Neural cell (in vitro differentiated cells): ENCODE measurements at regions not wholly inside any gene's neighbourhood (a gene's known extent, or its start where the extent isn't known, plus 50 kb on each side); places are given as distances from the start of the nearest gene placed in this dataset.

ENCODE experiments used
- H2AFZ ChIP-seq: fragments of 200-600, 300-800 bp; sonication (generic), shearing (Covaris generic); 2 replicates; pipeline ENCODE4 v1.6.0; 2014; ENCODE audit warnings: low read depth, mild to moderate bottlenecking, antibody characterized with exemption, low read length, moderate library complexity
- H3F3A ChIP-seq: fragments of 200-600 bp; shearing (Covaris generic); 2 replicates; pipeline ENCODE4 v1.6.1; 2016; ENCODE audit warnings: mild to moderate bottlenecking, moderate library complexity, mixed read lengths, antibody characterized with exemption, low read length; ENCODE audit not compliant: insufficient read depth, poor library complexity, severe bottlenecking
- H3K27ac ChIP-seq: fragments of 200-600, 300-800 bp; sonication (generic), shearing (Covaris generic); 2 replicates; pipeline ENCODE4 v1.5.1; 2014; ENCODE audit warnings: mild to moderate bottlenecking, low read length, moderate library complexity
- H3K27me3 ChIP-seq: fragments of 300-800, 200-600 bp; sonication (generic), shearing (Covaris generic); 2 replicates; pipeline ENCODE4 v1.6.0; 2014; ENCODE audit warnings: mild to moderate bottlenecking, low read depth, low read length, moderate library complexity; ENCODE audit not compliant: insufficient read depth
- H3K36me3 ChIP-seq: fragments of 300-800, 200-600 bp; sonication (generic), shearing (Covaris generic); 2 replicates; pipeline ENCODE4 v1.5.1; 2014; ENCODE audit warnings: mild to moderate bottlenecking, antibody characterized with exemption, low read length, moderate library complexity; ENCODE audit not compliant: insufficient read depth
- H3K4me2 ChIP-seq: fragments of 300-800, 200-600 bp; sonication (generic), shearing (Covaris generic); 2 replicates; pipeline ENCODE4 v1.6.0; 2014; ENCODE audit warnings: mild to moderate bottlenecking, low read length
- H3K4me3 ChIP-seq: fragments of 300-800, 200-600 bp; sonication (generic), shearing (Covaris generic); 2 replicates; pipeline ENCODE4 v1.5.1; 2014; ENCODE audit warnings: mild to moderate bottlenecking, low read length, moderate library complexity
- H3K79me2 ChIP-seq: fragments of 200-600 bp; shearing (Covaris generic); replicated peaks from 2 replicates; pipeline ENCODE4 v1.6.0; 2014; ENCODE audit warnings: mild to moderate bottlenecking, low read length, moderate library complexity; ENCODE audit not compliant: insufficient read depth
- H3K9ac ChIP-seq: fragments of 300-800, 200-600 bp; sonication (generic), shearing (Covaris generic); 2 replicates; pipeline ENCODE4 v1.6.1; 2016; ENCODE audit warnings: mild to moderate bottlenecking, low read length, mixed read lengths
- H3K9me2 ChIP-seq: fragments of 200-600 bp; shearing (Covaris generic); 2 replicates; pipeline ENCODE4 v1.6.1; 2016; ENCODE audit warnings: mild to moderate bottlenecking, low read length, mixed read lengths; ENCODE audit not compliant: insufficient read depth
- H3K9me3 ChIP-seq: fragments of 200-600, 300-800 bp; sonication (generic), shearing (Covaris generic); 2 replicates; pipeline ENCODE4 v1.6.1; 2016; ENCODE audit warnings: mild to moderate bottlenecking, mixed run types, low read length, moderate library complexity, mixed read lengths
- H4K20me1 ChIP-seq: fragments of 200-600 bp; shearing (Covaris generic); 2 replicates; pipeline ENCODE4 v1.6.1; 2016; ENCODE audit warnings: mild to moderate bottlenecking, mixed run types; ENCODE audit not compliant: insufficient read depth
- EP300 ChIP-seq: fragments of 450-650 bp; conservative IDR thresholded peaks from 2 replicates; pipeline ENCODE4 v1.6.1; 2014; ENCODE audit warnings: antibody characterized with exemption, mild to moderate bottlenecking, moderate library complexity; ENCODE audit not compliant: poor library complexity, severe bottlenecking
- EZH2 ChIP-seq: fragments of 200-600, 300-800 bp; shearing (Covaris generic), sonication (generic); IDR thresholded peaks from 2 replicates; pipeline ENCODE4 v1.6.1; 2014; ENCODE audit warnings: antibody characterized with exemption, low read length, borderline replicate concordance, mild to moderate bottlenecking; ENCODE audit not compliant: insufficient read depth, poor library complexity, severe bottlenecking
- MXI1 ChIP-seq: fragments of 450-650 bp; conservative IDR thresholded peaks from 2 replicates; pipeline ENCODE4 v1.6.1; 2014; ENCODE audit warnings: antibody characterized with exemption, mild to moderate bottlenecking; ENCODE audit not compliant: poor library complexity, severe bottlenecking
- POLR2AphosphoS5 ChIP-seq: IDR thresholded peaks from 2 replicates; pipeline ENCODE4 v1.6.1; 2012
- RAD21 ChIP-seq: fragments of 450-650 bp; conservative IDR thresholded peaks from 2 replicates; pipeline ENCODE4 v1.6.1; 2014; ENCODE audit warnings: antibody characterized with exemption, mild to moderate bottlenecking, moderate library complexity
- SMC3 ChIP-seq: fragments of 450-650 bp; conservative IDR thresholded peaks from 2 replicates; pipeline ENCODE4 v1.6.1; 2014; ENCODE audit warnings: antibody characterized with exemption, mild to moderate bottlenecking, moderate library complexity; ENCODE audit not compliant: poor library complexity
- TAF1 ChIP-seq: IDR thresholded peaks from 2 replicates; pipeline ENCODE4 v1.6.1; 2012; ENCODE audit warnings: low read depth
- TF ChIP-seq, protein P1 (sequence below): fragments of 450-650 bp; IDR thresholded peaks from 2 replicates; pipeline ENCODE4 v1.5.1; 2014; ENCODE audit warnings: antibody characterized with exemption, mild to moderate bottlenecking, moderate library complexity; ENCODE audit not compliant: poor library complexity, severe bottlenecking
- TF ChIP-seq, protein P2 (sequence below): IDR thresholded peaks from 2 replicates; pipeline ENCODE4 v1.6.1; 2012; ENCODE audit warnings: borderline replicate concordance

DNA sequence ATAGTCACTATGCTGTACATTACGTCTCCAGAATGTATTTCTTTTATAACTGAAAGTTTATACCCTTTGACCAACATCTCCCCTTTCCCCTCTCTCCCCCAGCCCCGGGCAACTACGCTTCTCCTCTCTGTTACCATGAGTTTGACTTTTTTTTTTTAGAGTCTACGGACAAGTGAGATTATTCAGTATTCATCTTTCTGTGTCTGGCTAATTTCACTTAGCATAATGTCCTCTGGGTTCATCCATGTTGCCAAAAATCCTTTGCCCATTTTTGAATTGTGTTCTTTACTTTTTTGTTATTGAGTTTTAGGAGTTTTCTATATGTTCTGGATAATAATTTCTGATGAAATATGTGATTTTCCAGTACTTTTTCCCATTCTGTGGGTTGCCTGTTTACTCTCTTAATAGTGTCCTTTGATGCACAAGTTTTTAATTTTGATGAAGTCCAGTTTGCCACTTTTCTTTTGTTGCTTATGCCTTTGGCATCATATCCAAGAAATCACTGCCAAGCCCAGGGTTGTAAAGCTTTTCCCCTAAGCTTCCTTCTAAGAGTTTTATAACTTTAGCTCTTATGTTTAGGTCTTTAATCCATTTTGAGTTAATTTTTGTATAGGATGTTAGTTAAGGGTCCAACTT is 126.7 kb upstream of the NSMCE3 start:
- TF ChIP-seq RAD21 (no peak), TAF1 (no peak), SMC3 (no peak), EZH2 (no peak), MXI1 (no peak), EP300 (no peak), POLR2AphosphoS5 (no peak)
- TF ChIP-seq, protein P1, sequence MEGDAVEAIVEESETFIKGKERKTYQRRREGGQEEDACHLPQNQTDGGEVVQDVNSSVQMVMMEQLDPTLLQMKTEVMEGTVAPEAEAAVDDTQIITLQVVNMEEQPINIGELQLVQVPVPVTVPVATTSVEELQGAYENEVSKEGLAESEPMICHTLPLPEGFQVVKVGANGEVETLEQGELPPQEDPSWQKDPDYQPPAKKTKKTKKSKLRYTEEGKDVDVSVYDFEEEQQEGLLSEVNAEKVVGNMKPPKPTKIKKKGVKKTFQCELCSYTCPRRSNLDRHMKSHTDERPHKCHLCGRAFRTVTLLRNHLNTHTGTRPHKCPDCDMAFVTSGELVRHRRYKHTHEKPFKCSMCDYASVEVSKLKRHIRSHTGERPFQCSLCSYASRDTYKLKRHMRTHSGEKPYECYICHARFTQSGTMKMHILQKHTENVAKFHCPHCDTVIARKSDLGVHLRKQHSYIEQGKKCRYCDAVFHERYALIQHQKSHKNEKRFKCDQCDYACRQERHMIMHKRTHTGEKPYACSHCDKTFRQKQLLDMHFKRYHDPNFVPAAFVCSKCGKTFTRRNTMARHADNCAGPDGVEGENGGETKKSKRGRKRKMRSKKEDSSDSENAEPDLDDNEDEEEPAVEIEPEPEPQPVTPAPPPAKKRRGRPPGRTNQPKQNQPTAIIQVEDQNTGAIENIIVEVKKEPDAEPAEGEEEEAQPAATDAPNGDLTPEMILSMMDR: no peak
- TF ChIP-seq, protein P2, sequence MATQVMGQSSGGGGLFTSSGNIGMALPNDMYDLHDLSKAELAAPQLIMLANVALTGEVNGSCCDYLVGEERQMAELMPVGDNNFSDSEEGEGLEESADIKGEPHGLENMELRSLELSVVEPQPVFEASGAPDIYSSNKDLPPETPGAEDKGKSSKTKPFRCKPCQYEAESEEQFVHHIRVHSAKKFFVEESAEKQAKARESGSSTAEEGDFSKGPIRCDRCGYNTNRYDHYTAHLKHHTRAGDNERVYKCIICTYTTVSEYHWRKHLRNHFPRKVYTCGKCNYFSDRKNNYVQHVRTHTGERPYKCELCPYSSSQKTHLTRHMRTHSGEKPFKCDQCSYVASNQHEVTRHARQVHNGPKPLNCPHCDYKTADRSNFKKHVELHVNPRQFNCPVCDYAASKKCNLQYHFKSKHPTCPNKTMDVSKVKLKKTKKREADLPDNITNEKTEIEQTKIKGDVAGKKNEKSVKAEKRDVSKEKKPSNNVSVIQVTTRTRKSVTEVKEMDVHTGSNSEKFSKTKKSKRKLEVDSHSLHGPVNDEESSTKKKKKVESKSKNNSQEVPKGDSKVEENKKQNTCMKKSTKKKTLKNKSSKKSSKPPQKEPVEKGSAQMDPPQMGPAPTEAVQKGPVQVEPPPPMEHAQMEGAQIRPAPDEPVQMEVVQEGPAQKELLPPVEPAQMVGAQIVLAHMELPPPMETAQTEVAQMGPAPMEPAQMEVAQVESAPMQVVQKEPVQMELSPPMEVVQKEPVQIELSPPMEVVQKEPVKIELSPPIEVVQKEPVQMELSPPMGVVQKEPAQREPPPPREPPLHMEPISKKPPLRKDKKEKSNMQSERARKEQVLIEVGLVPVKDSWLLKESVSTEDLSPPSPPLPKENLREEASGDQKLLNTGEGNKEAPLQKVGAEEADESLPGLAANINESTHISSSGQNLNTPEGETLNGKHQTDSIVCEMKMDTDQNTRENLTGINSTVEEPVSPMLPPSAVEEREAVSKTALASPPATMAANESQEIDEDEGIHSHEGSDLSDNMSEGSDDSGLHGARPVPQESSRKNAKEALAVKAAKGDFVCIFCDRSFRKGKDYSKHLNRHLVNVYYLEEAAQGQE: no peak
- Histone ChIP-seq H4K20me1 (no peaks in the 10 kb centered on the region), H3K9me2 (no peaks in the 10 kb centered on the region), H3K27ac (no peak overlapping the region), H3K4me3 (no peak overlapping the region), H3K4me2 (no peak overlapping the region), H3K79me2 (no peaks in the 10 kb centered on the region), H3K36me3 (no peaks in the 10 kb centered on the region), H3K9ac (no peak overlapping the region), H2AFZ (no peak overlapping the region), H3K27me3 (no peaks in the 10 kb centered on the region), H3K9me3 (no peaks in the 10 kb centered on the region), H3F3A (no peaks in the 10 kb centered on the region)

DNA sequence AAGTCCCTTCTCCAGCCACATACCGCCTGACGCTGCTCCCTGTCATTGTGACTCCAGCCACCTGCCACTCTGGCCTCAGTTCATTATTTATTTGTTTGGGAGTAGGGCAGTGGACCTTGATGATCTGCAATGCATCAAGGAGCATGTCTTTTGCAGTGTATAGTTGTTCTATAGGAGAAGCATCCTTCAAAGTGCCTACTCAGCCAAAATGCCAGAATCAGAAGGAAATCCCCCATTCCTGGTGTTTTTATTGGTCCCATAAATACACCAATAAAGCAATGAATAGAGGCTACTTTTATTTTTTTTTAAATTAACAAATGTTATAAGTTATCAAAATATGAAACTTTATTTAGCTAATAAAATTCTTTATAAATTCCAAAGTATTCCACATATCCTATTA is 123.8 kb upstream of the NSMCE3 start:
- Histone ChIP-seq H3K9me3 (no peaks in the 10 kb centered on the region), H4K20me1 (no peaks in the 10 kb centered on the region), H3K4me3 (no peak overlapping the region), H3F3A (no peaks in the 10 kb centered on the region), H2AFZ (no peak overlapping the region), H3K4me2 (no peak overlapping the region), H3K9ac (no peak overlapping the region), H3K79me2 (no peaks in the 10 kb centered on the region), H3K27me3 (no peaks in the 10 kb centered on the region), H3K9me2 (no peaks in the 10 kb centered on the region), H3K27ac (no peak overlapping the region), H3K36me3 (no peaks in the 10 kb centered on the region)
- TF ChIP-seq EZH2 (no peak), RAD21 (no peak), TAF1 (no peak), SMC3 (no peak), MXI1 (no peak), POLR2AphosphoS5 (no peak), EP300 (no peak)
- TF ChIP-seq, protein P1: no peak
- TF ChIP-seq, protein P2: no peak
